GM19035 (cell line): ENCODE measurements at regions not wholly inside any gene's neighbourhood (a gene's known extent, or its start where the extent isn't known, plus 50 kb on each side); places are given as distances from the start of the nearest gene placed in this dataset.
"Not testable (repeated sequence)": the region's sequence is repeated elsewhere in the genome, so short reads cannot be mapped to it uniquely, and the experiment has no call there.

Experiments
- ATAC-seq: cut with Tn5 transposase; IDR thresholded peaks from one replicate; pipeline ENCODE4 v1.9.1; 2021; ENCODE audit not compliant: unreplicated experiment

DNA sequence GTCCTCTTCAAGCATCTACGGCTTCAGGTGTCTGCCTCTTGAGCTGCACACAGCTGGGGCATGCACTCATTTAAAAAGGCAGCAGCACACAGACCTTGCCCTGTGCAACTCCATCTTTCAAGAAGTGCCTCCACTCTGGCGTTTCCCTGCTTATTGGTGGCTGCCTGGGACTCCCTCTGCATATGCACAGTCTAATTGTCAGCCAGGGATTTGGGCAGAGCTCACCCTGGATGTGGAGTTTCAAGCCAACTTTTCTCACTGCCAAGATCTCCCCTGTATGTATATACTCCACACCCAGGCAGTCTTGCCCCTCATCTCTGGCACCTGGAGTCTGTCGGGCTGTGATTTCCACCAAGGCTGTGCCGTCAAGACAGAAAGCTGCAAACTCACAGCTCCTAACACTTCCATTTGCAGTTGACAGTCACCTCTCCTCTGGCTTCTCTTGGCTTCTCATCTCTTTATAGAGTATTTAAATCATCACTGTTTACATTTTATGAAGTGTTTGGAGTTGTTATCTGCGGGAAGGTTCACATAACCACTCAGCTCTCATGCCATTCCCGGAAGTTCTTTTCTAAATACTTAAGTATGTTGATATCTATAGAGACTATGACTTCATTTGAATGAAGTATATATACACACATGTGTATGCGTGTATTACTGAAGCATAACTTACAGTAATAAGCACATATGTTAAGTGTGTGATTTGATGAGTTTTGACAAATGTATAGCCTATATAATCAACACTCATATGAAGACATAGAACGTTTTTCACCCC is 128.2 kb downstream of the NPIPB11 start:
- ATAC-seq = not testable (repeated sequence)

DNA sequence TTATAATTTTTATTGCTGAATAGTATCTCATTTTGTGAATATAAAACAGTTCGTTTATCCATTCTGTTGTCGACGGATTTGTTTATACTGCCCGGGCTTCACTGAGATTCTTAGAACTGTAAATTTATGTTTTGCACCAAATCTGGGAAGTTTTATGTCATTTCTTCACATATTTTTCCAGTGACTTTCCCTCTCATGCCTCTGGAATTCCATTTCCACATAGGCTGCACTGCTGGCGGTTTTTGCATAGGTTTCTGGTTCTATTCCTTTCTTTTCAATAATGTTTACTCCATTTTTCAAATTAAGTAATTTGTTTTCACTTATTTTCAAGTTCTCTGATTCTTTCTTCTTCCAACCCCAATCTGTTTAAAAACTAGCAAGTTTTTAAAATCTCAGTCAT is 130.1 kb downstream of the NPIPB11 start:
- ATAC-seq = not testable (repeated sequence)

DNA sequence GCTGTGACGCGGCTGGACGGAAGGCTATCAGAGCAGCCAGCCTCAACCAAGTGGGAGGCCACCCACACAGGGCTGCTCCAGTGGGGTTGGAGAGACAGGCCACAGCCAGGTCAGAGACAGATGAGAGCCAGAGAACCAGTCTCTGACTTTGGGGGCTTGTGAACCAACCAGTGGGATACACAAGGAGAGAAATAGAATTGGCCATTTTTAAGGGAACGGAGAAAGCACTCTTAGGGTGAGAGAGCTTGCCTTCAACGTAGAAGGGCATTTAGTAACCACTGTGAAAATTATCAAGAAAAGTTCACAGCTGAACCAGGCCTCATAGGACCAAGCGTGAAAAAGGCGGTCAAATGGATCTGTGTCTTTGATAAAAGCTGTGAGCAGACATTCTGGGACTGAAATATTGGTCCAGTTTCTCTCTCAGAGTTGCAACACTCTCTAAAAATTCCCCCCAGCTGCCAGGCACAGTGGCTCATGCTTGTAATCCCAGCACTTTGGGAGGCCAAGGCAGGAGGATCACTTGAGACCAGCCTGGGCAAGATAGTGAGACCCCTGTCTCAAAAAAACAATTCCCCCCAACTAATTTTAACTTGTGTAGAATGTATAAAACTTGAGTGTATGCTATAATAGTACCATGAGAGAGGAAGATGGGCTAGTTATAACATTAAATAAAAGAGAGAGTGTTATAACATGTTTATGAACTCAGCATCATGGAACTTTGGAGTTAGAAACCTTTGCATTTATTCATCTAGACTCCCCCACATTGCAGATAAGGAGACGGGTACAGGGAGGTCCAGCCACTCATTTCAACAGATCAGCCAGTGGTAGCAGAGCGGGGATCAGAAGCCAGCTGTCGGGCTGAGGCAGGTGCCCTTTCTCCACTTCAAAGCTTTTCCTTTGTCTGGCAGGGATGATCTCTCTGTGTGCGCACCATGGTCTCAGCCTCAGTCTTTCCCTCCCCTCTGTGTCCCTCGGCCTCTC is 132.2 kb downstream of the NPIPB11 start:
- ATAC-seq = not testable (repeated sequence)

DNA sequence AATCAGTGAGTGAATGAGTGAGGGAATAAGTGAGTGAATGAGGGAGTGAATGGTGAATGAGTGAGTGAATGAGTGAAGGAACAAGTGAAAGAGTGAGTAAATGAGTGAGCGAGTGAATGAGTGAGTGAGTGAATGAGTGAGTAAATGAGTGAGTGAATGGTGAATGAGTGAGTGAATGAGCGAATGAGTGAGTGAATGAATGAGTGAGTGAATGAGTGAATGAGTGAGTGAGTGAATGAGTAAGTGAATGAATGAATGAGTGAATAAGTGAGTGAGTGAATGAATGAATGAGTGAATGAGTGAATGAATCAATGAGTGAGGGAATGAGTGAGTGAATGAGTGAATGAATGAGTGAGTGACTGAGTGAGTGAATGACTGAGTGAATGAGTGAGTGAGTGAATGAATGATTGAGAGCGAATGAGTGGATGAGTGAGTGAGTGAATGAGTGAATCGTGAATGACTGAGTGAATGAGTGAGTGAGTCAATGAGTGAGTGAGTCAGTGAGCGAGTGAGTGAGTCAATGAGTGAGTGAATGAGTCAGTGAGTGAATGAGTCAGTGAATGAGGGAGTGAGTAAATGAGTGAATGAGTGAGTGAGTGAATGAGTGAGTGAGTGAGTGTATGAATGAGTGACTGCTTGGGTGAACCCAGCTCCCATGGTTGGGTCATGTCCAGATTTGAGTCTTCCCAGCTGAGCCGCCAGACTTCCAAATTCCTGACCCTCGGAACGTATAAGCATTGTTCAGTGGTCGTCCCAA is 133.0 kb downstream of the NPIPB11 start:
- not testable (repeated sequence) for ATAC-seq

DNA sequence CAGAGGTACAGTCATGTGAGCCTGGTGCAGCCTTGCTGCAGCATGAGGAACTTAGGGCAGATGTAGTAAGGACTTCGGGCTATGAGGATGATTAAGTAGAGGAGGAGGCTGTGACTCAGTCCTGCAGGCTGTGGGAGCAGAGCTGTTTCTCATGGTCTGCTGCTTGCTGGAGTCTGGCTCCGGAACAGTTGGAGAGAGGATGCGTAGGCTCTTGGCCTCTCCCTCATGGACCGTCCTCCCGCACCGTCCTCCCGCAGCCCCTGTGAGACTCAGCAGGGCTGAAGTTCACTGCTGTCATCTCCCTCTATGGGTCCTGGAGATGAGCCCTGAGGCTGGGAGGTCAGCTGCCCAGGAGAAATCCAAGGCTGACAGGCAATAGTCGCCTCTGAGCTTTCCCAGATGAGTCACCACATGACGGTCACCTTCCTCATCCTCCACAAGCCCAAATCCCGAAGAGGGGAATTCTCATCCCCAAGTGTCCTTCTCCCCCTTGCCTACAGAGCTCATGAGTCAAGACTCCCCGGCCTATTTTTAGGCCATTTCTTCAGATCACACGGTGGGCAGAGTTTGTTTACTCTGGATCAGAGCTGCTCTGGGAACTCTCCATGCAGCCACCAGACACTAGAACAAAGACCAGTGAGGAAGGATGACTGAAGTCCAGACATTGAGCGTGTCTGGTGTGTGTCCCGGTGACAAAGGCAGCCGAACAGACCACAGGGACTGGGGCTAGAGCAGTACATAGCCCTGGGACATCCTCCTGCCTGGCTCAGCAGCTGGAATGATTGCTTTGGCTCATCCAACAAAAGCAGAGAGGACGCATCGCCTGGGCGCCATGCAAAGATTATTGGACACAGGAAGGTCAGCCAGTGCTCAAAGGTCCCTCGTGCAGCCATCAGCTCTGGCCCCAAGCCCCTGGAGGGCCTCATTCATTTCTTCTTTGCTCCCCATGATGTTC is 134.5 kb downstream of the NPIPB11 start:
- ATAC-seq = not testable (repeated sequence)

DNA sequence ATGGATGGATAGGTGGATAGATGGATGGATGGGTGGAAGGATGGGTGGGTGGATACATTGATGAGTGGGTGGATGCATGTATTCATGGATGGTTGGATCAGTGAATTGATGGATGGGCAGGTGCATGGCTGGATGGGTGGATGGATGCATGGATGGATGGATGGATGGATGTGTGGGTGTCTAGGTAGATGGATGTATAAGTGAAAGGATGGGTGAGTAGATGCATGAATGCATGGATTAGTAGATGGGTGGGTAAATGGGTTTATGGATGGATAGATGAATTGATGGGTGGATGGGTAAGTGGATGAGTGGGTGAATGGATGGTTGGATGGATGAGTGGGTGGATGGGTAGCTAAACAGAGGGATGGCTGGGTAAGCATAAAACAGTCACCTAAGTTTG is 135.6 kb downstream of the NPIPB11 start:
- ATAC-seq = not testable (repeated sequence)

DNA sequence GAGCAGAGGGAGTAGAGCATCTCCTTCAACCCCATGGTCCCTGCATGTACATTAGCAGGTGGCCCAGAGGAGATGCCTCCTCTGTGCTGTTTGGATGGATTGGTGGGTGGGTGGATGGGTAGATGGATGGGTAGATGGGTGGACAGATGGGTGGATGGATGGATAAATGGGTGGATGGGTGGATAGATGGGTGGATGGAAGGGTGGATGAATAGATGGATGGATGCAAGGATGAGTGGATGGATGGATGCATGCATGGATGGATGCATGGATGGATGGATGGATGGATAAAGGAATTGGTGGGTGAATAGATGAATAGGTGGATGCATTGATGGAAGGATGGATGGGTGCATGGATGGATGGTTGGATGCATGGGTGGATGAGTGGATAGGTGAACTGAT is 136.5 kb downstream of the NPIPB11 start:
- ATAC-seq = not testable (repeated sequence)

DNA sequence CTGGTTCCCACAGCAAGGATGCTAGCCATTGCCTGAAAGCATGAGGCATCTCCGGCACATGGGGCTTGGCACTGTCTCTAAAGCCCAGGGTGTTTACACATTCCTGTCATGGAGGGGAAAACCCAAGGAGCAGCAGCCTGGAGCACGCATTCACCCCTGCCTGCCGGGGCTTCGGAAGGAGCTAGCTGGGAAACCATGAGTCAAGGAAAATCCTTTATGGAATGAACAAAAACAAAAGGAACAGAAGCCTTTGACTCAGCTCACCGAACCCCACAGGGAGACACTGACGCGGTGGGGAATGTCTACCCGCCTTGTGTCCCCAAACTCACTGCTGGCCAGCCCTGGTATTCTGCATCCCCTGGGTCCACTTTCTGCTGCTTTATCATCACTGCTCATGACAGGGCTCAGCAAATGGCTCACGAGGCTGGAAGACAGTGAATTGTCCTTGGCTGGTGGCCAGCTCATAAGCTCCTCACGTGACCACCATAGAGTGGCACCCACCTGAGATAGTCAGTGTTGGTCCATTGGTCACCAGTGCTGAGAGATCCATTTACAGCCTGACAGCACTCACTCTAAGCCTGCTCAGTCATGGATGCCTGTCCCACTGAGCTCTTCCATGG is 137.2 kb downstream of the NPIPB11 start:
- not testable (repeated sequence) for ATAC-seq

DNA sequence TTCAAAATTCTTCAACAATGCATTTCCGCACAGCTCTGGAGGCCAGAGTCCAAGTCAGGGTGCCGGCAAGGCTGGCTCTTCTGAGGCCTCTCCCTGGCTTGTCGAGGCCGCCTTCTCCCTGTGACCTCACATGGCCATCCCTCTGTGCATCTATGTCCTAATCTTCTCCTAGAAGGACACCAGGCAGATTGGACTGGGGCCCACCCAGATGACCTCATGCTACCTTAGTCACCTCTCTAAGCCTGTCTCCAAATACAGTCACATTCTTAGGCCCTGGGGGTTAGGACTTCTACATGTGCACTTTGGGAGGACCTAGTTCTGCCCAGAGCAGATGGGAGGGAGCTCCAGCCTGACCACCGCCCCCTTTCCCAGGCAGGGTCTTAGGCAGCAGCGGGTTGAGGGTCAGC is 137.7 kb downstream of the NPIPB11 start:
- ATAC-seq = not testable (repeated sequence)

DNA sequence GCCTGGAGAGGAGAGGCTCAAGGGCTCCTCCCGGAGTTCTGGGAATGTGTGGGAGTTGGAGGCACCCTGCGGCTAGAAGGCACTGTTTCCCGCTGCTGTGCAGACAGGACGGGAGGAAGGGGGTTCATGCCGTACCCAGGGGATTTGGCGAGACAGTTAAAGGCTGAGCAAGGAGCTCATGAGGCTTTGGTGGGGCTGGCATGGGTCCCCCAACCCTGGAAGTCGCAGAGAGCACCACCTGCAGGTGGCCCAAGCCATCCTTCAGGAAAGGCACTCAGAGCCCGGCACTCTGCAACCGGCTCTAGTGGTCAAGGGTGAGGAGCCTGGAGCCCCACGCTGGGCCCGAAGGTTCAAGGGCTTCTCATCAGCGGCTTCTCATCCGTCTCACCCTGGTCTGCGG is 138.2 kb downstream of the NPIPB11 start:
- ATAC-seq = not testable (repeated sequence)

DNA sequence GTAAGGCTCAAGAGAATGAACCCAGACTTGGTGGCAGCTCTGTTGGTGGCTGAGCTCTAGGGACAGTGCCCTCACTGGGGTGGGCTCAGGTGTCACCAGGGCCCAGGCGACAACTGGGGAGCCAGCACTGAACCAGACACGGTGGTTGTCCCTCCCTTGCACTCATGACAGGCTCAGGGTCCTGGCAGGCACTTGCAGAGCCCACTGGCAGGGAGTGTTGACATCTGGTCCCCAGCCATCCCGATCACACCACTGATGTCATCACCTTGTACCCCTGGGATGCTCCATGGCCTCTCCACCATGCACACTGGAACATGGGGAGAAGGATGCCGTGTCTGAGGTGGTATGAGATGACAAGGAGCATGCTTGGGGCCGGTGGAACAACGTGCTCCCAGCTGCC is 138.6 kb downstream of the NPIPB11 start:
- not testable (repeated sequence) for ATAC-seq

DNA sequence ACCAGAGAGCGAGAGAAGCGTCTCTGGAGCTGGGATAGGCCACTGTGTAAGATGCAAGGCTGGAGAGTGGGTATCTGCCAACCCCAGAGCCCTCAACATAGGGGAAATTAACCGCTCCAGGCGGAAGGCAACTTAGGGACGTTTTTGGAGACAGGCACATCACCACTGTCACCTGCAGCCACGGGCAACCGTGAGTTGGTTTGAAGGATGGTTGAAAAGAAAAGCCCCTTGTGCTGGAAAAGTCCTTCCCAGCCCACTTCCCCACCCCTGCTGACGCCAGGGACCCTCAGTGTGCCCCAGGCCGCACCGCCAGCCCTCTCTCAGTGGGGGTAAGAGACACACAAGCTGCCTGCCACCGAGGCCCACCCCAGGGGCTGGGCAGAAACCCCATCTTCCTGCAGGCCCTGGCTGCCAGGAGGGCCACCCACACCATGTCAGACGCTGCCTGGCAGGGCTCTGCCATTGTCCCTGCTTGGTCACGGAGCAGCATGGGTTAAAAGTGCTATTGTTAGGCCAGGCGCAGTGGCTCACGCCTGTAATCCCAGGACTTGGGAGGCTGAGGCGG is 139.4 kb downstream of the NPIPB11 start:
- ATAC-seq = not testable (repeated sequence)

DNA sequence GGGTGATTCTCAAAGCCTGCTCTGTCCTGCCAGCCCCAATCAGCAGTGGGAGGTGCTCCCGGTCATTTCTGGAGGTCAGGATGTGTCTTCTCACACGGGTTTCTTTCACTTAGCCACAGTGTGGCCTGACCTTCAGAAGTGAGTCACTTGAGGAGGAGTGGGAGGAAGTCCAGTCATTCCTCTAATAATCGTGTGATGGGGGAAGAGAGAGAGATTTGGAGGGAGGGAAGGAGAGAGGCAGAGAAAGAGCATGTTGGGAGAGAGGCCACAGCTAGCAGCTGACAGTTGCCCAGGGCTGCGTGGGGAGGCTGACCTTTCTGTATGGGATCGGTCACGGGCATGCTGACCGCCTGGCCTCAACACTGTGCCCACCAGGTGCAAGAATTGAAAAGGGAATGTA is 139.9 kb downstream of the NPIPB11 start:
- ATAC-seq = not testable (repeated sequence)

DNA sequence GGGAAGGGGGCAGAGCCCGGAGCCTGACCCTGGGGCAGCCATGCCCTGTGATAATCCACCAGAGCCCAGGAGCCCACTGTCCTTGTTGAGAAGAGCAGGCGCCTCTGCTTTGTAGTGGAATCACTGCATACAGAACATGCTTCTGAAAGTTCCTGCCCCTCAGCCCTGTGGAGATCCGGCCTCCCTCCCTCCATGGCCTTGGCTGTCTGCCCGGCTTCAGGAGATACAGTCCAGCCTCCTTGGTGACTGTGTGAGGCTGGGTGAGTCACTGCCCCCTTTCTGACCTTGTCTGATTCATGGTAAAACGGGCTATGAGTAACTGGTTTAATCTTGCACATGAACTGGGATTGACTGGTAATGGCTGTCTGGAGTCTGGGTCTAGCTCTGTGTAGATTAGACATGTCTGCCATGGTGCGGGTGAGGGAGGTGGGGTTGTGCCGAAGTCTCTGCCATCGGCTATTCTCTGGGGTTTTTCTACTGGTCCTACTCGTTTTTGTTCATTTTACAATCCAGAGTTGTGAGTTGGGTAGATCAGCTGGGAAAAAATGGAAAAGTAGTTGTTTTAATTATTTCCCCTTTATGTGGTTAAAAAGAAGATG is 141.2 kb downstream of the NPIPB11 start:
- ATAC-seq = not testable (repeated sequence)

DNA sequence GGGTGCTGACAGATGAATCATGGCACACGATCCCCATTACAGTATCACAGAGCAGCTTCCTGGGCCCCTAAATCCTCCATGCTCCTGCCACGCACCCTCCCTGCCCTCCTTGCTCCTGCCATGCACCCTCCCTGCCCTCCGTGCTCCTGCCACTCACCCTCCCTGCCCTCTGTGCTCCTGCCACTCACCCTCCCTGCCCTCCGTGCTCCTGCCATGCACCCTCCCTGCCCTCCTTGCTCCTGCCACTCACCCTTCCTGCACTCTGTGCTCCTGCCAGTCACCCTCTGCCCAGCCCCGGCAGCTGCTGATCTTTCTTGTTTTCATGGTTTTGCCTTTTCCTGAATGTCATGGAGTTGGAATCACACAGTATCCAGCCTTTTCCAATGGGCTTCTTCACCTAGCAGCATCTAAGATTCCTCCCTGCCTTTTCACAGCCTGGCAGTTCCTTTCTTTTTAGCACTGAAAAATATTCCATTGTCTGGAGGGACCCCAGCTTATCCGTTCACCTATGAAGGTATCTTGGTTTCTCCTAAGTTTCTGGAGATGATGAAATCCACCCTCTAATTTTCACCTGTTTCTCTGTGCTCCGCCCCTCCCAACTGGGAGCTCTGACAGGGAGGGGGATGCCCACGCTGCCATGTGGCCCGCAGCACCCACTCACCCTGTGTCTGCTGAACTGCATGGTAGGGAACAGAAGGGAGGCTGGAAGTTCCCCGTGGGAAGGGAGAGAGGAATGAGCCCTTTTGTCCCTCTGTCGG is 142.3 kb downstream of the NPIPB11 start:
- ATAC-seq = not testable (repeated sequence)

DNA sequence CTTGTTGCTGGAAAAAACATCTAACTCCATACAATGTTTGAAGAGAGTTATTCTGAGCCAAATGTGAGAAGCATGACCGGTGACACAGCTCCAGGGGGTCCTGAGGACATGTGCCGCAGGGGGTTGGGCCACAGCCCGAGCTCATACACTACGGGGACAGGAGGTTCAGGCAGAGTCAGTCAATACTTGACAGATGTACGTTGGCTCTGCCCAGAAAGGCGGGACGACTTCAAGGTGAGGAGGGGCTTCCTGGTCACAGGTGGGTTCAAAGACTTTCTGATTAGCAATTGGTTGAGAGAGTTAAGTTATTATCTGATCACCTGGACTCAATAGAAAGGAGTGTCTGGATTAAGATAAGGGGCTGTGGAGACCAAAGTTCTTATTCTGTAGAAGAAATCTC is 143.8 kb downstream of the NPIPB11 start:
- ATAC-seq = not testable (repeated sequence)

DNA sequence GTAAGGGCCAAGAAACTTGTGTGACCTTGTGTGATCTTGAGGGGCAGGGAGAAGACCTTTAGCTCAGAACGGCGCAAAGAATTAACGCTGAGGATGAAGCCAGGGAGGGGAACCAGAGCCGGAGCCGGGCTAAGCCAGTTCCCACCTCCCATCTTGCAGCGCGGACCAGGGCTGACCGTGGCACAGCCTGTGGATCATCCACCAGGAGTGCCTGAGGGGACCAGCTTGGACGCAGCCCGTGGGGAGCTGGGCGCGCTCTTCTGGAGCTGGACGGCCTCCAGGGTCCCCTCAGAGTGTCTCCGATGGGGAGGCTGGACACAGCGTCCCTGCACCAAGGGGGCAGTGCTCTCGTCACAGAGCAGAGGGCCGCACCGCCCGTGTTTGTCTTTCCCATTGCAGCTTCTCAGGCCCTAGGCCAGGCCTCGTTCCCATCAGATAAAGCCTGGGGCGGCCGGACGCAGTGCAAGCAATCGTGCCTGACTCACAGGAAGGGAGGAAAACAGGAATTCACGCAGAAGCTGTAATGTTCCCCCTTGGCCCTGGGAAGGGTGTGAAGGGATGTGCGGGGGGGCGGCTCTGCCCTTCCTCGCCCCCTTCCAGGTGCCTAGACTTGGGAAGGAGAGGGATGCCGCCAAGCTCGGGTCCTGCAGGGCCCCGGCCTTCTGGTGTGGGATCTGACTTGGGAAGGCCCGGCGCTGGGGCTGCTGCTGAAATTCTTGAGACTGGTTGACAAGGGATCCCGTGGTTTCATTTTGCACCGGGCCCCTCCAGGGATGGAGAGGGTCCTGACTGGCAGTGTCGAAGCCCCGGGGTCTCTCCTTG is 144.9 kb downstream of the NPIPB11 start:
- ATAC-seq = not testable (repeated sequence)
